H1 (cell line): ENCODE measurements at regions not wholly inside any gene's neighbourhood (a gene's known extent, or its start where the extent isn't known, plus 50 kb on each side); places are given as distances from the start of the nearest gene placed in this dataset.

ENCODE experiments used
- GABPA ChIP-seq: IDR thresholded peaks from 2 replicates; pipeline ENCODE4 v1.6.1; 2011; ENCODE audit warnings: mild to moderate bottlenecking, low read length, moderate library complexity, borderline replicate concordance; ENCODE audit not compliant: insufficient read depth
- POLR2A ChIP-seq, 2 experiments: IDR thresholded peaks; 1 replicate in 1 of 2; 2 replicates in 1 of 2; pipeline ENCODE4 v1.6.1; 2011; ENCODE audit warnings: low read depth in 2 of 2, low read length in 2 of 2, mild to moderate bottlenecking in 2 of 2; ENCODE audit errors: control extremely low read depth in 1 of 2
- RXRA ChIP-seq: IDR thresholded peaks from 2 replicates; pipeline ENCODE4 v1.6.1; 2011; ENCODE audit warnings: low read depth, mild to moderate bottlenecking, low read length, moderate library complexity; ENCODE audit not compliant: insufficient read depth
- USF2 ChIP-seq: IDR thresholded peaks from 2 replicates; pipeline ENCODE4 v1.6.1; 2011; ENCODE audit warnings: low read length, improper control_type of control experiment
- ZNF274 ChIP-seq: IDR thresholded peaks from 2 replicates; pipeline ENCODE4 v1.7.0; 2012; ENCODE audit warnings: low read length, borderline replicate concordance; ENCODE audit errors: extremely low read depth

- TF ChIP-seq POLR2A (IDR thresholded peaks at IDR 0.05; ENCODE audit: control extremely low read depth in 1 of 2, low read depth in 2 of 2, low read length in 2 of 2) (no peak), ZNF274 (no peak), RXRA (no peak), GABPA (no peak), USF2 (no peak)
Measured at GRCh38 chr2:8346208-8346607, 335.6 kb upstream of the ID2 start.
